Stimulated activated CD8-positive, alpha-beta memory T cell treated with anti-CD3 and anti-CD28 coated beads, Interleukin-7, amount 100 ng/mL, for 1 hour (primary cell): ENCODE measurements at regions not wholly inside any gene's neighbourhood (a gene's known extent, or its start where the extent isn't known, plus 50 kb on each side); places are given as distances from the start of the nearest gene placed in this dataset.

Source experiments
- DNase-seq, 2 donors: peaks; one replicate each; pipeline ENCODE4 v3.0.0-alpha.2; 2020; ENCODE audit warnings: low read depth in 2 of 2

- no peak for DNase-seq
These were observed 381.6 kb upstream of the CPEB2 start for GRCh38 chr4:14620567-14621141.

- no peak for DNase-seq
These were observed 380.4 kb upstream of the CPEB2 start for GRCh38 chr4:14621731-14622463.

DNA sequence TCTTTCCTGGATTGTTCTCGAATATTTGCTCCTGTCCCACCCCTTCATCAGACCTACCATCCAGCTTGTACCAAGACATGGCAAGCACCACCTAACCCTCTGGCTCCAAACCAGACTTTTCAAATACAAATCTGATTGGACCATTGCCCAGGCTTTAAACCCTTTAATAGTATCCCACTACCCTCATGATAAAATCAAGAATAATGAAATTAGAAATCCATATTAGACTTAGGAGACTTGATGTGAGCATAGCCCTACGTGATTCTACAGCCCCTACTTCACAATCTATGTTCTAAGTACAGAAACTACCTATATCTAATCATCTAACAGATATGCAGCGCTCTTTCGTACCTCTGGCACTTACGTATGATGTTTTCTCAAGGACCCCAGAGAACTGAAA, 375.2 kb upstream of the CPEB2 start:
- no peak for DNase-seq

- DNase-seq = no peak
These were observed 370.4 kb upstream of the CPEB2 start for GRCh38 chr4:14631806-14632440.

DNA sequence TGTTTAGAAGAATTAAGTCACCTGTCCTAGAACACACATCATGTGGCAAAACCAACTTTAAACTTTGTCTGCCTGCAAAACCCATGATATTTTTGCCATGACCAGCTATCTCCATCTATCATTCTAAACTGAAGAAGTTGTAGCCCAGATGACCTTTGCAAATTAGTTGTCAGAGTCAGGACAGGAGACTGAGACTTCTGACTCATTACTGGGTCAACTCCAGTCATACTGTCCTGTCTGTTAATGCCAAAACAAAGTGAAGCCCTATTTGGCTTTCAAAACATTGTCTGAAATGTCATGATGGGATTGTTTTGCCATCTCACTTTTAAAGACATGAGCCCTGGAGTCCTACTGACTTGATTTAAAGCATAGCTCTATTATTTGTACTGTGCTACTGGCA, 365.7 kb upstream of the CPEB2 start:
- no peak for DNase-seq

GRCh38 chr4:14640476-14640875, 361.8 kb upstream of the CPEB2 start:
- DNase-seq = no peak

- DNase-seq = no peak
These were observed 360.4 kb upstream of the CPEB2 start for GRCh38 chr4:14641871-14642270.

DNA sequence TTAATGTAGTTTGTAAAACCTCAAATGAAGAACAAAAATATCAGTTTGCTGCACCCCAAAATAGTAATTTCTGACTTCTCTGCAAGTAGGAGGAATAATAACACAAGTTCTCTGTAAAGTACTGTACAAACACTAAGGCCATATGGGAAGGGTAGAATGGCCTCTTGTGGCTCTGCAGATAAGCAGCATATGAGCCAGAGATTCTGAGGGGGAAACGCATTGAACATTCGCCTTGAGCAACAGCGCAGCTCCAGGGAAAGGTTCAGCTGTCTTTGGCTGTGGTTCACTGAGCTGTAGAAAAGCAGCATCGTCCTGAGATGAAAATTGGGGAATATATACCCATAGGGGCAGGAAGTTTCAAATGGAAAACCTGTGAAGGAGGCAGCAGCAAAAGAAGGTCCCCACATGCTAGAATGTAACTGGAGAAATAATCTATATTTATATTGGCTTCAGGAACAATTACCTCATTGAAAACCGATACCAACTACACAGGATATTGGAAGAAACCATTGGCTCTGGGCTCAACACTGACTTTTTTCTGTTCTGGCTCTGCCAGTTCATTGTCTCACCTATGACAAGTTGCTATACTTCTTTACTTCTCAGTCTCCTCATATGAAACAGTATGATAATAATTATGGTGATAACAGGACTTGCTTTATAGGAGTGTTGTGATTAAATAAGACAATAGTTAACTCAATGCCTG, 357.6 kb upstream of the CPEB2 start:
- DNase-seq = no peak

DNA sequence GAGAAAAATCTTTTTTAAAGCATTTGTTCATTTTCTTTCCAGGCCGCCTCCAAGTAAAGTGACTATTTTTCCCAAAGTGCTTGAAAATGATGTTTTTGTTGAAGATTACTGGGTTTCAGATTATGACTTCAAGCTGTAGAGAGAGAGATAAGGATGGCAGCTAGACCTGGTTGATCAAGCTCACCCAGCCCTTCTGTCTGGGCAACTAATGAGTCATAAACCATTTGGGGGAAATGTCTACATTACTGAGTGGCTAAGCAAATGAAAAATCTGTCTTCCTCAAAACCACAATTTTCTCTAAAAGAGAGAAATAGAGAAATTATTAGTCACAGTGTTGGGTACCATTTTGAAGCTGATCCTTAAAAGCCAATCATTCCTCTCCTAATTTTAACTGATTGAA, 355.4 kb upstream of the CPEB2 start:
- no peak for DNase-seq

- no peak for DNase-seq
These were observed 352.2 kb upstream of the CPEB2 start for GRCh38 chr4:14650127-14650526.

DNA sequence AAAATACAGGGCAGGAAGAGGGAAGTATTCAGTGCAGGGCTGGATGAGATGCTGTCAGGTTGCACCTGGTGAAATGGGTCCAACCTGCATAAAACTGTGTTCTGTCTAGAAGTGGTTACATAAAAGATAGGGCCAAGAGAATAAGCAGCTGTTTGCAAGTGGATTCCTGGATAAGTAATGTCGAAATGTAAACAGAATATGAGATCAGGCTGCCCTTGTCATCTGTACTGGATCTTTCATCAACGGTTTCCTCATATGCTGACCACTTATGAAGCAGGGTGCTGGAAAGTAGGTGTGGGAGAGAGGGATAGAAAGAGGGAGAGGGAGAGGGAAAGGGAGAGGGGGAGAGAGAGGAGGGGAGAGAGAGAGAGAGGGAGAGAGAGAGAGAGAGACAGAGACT, 349.8 kb upstream of the CPEB2 start:
- no peak for DNase-seq

GRCh38 chr4:14653338-14653737, 348.9 kb upstream of the CPEB2 start:
- DNase-seq = no peak

DNA sequence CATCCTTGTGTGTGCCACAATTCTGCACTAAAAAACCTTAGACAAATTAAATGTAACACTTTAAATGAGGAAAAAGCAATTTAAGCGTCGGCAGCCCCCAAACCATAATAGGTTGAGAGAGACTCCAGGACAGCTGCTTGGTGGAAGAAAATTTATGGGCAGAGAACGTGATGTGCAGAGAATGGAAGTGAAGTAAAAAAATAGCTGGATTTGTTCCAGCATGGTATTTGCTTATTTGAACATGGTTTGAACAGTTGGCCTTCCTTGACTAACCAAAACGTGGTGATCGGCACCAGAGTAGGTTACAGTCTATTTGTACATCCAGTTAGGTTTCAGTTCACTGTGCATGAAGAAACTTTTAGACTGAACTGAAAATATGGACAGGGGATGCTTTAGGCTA, 343.0 kb upstream of the CPEB2 start:
- no peak for DNase-seq

DNA sequence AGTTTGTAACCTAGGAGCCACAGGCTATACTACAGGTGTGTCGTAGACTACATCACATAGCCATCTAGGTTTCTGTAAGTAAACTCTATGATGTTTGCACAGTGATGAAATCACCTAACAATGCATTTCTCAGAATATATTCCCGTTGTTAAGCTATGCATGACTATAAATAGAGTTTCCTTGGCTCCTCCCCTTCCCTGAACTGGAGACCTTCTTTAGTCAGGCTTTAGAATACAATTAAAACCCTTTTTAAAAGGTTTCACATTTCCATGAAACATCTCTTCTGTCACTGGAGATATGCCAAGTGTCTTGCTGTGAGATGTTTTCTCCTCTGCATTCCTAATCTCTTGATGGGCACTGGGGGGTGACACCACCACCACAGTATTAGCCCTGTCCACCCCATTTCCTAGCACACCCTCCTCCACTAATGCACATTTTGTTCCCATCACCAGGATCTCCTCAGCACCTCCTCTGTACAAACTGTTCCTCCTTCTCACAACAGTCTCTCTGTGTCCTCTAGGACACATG, 334.6 kb upstream of the CPEB2 start:
- DNase-seq = no peak

DNA sequence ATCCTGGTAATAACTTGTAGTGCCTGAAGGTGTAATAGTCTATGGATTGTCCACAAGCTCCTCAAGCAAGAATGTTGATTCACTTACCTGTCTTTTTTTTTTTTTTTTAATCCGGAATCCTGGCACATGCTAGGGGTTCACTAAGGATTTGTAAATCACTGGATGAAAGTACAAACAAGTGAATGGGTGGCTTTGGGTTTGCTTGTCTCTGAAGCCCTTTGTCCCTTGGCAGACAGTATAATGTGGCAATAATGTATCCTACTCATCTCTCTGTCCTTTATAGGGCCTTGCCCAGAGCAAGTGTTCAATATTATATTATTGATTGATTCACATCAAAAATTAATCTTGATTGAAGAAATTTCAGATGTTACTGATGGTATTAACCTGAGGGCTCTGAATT, 334.0 kb upstream of the CPEB2 start:
- DNase-seq = no peak

DNA sequence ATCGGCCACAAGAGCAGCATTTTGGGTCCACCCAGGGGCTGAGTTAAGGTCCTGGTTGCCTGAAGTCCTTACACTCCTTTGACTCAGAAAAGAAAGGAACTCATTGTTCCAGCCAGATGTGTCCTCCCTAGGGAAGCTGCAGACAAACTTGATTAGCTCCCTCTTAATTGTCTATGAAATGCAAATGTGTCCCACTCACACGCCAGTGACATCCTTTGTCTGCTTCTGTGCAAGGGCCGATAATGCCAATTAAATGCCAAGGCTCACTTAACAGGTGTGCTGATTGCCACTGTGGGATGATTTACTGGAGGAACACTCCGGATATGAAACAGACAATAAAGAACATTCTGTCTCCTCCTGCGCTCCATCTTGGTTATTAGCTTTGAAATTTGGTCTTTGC, 332.9 kb upstream of the CPEB2 start:
- DNase-seq = no peak

- no peak for DNase-seq
These were observed 331.1 kb upstream of the CPEB2 start for GRCh38 chr4:14671146-14671545.

DNA sequence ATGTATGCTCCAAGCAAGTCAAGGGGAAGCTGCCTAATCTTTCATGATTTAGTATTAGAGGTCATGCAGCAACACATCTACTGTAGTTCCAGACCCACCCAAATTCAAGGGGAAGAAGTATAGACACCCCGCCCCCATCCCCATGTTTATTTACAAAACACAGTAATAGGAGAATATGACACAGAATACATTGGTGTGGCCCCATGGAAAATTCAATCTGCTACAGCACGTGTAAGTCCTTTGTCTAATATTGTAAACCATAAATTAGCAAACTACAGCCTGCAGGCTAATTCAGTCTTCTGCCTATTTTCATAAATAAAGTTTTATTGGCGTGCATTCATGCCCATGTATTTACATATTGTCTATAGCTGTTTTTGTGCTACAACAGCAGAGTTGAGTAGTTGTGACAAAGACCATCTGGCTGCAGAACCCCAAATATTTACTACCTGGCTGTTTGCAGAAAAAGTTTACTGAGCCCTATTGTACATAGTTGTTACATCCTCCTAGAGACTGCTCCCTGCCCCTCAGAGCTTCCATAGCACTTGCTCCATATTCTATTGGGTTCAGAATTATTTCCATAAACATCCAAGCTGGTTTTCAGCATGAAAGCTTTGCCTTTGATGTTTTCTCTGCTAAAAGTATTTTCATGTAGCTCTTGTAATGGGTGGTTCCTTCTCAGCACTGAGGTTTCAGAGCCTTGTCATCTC, 326.8 kb upstream of the CPEB2 start:
- DNase-seq = no peak

- DNase-seq = no peak
These were observed 322.4 kb upstream of the CPEB2 start for GRCh38 chr4:14679906-14680305.

GRCh38 chr4:14681330-14681729, 321.0 kb upstream of the CPEB2 start:
- DNase-seq = no peak

DNA sequence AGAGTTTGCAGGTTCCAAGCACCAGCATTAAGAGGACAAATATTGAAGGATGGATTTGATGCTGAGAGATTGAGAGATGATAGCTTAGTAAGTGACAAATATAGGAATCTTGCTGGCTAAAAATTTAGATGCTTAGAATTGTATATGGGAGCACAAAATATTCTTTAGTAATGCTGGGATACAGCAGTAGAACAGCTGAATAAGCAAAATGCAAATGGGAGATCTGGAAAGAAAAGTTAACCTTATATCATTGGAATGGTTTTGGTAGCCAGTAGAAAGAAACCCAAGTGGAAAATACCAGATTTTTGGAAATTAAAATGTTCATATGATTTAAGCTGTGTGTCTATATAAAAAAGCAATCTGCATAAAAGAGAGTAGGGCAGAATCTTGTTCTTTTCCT, 308.6 kb upstream of the CPEB2 start:
- DNase-seq = no peak
